ENCODE measurements at regions not wholly inside any gene's neighbourhood (a gene's known extent, or its start where the extent isn't known, plus 50 kb on each side); places are given as distances from the start of the nearest gene placed in this dataset.

DNA sequence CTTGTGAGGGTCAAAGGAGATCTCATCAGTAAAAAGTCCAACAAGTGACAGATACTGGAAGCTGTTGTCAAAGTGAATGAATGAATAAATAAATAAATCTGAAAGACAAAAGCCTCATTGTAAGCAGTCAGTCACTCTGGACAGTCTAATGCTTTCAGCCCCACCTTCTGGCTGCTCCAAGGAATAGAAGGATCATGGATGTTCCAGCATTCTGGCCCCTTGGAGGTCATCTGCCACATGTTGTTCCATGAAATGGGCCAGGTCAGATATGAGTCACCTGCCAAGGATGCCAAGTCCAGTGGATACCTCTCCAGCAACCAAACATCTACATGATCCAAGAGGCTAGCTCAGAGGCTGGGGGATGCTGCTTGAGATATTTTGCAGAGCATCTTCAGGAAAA is 185.6 kb downstream of the BMP7 start:
- TF ChIP-seq CTCF (IDR thresholded peaks at IDR 0.05; ENCODE audit: low read depth, low read length, poor library complexity, severe bottlenecking) (no peak), EZH2phosphoT487 (IDR thresholded peaks at IDR 0.05; ENCODE audit: borderline replicate concordance, low read length) (no peak)
- no peaks in the 10 kb centered on the region for H3K9me2 ChIP-seq (replicated peaks; ENCODE audit: control insufficient read depth, low read length)
- H3K36me3 ChIP-seq (ENCODE audit: control insufficient read depth, low read length) = no peaks in the 10 kb centered on the region

DNA sequence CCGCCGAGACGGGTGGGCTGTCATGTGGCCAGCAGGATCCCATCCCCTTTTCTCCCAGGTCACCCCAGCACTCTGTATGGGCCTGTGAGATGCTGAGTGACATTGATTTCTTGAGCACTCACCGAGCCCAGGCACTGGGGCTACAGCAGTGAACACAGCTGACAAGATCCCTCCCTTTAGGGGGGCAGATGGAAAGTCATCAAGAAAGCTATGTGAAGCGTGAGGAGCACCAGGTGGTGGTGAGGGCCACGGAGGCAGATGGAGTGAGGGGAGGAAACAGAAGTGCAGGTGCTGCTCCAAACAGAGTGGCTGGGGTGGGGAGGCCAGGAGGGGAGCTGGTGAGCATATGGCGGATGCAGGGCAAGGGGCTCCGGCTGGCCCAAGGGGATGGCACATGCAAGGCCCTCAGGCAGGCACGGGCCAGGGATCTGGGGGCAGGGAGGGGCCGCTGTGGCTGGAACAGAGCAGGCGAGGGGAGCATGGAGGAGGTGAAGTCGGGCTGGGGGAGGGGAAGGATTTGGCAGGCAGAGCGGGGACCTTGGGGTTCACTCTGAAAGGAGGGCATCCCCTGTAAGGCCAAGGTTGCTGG is 184.0 kb downstream of the BMP7 start:
- H3K36me3 ChIP-seq (ENCODE audit: control insufficient read depth, low read length) = no peaks in the 10 kb centered on the region

More for the DNA sequence above, 185.6 kb downstream of the BMP7 start:
- H3K4me2 ChIP-seq (ENCODE audit: low read length) = no peak overlapping the region
- H3K9me3 ChIP-seq (ENCODE audit: control insufficient read depth, insufficient read depth, low read length) = peaks cover 11% of the 10 kb centered on the region
- no peaks in the 10 kb centered on the region for H3F3A ChIP-seq (ENCODE audit: control insufficient read depth, insufficient read depth)
- no peak overlapping the region for H3K4me3 ChIP-seq (ENCODE audit: low read length)
- H3K4me1 ChIP-seq (ENCODE audit: control insufficient read depth, low read length) = no peaks in the 10 kb centered on the region
- H4K20me1 ChIP-seq (ENCODE audit: control insufficient read depth, insufficient read depth, low read depth, low read length) = no peaks in the 10 kb centered on the region
- H3K27me3 ChIP-seq (ENCODE audit: control insufficient read depth, low read length) = peaks cover 9% of the 10 kb centered on the region; the same call in 1 of the 2 replicates
- H3K79me2 ChIP-seq (ENCODE audit: control insufficient read depth, low read length) = no peaks in the 10 kb centered on the region
- no peak overlapping the region for H3K27ac ChIP-seq (ENCODE audit: low read depth, low read length)

DNA sequence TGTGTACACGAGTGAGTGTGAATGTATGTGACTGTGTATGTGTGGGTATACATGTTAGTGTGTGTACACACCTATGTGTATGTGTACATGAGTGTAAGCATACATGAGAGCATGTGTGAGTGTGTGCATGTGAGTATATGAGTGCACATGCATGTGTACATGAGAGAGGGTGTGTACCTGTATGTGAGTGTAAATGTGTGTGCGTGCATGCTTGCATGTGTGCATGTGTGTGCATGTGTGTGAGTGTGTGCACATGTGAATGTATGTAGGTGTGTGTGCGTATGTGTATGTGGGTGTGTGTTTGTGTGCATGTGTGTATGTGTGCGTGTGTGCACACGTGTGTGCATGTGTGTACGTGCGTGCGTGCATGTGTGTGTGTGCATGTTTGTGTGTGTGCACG is 183.4 kb downstream of the BMP7 start:
- Histone ChIP-seq H3K79me2 (ENCODE audit: control insufficient read depth, low read length) (no peaks in the 10 kb centered on the region), H3K27me3 (ENCODE audit: control insufficient read depth, low read length) (peaks cover 26% of the 10 kb centered on the region), H3K4me3 (ENCODE audit: low read length) (no peak overlapping the region), H3K27ac (ENCODE audit: low read depth, low read length) (no peak overlapping the region), H3K4me1 (ENCODE audit: control insufficient read depth, low read length) (no peaks in the 10 kb centered on the region; the same call in 1 of the 2 replicates), H3K9me2 (replicated peaks; ENCODE audit: control insufficient read depth, low read length) (no peaks in the 10 kb centered on the region), H3F3A (ENCODE audit: control insufficient read depth, insufficient read depth) (no peaks in the 10 kb centered on the region), H3K9me3 (ENCODE audit: control insufficient read depth, insufficient read depth, low read length) (peaks cover 7% of the 10 kb centered on the region), H3K36me3 (ENCODE audit: control insufficient read depth, low read length) (no peaks in the 10 kb centered on the region), H4K20me1 (ENCODE audit: control insufficient read depth, insufficient read depth, low read depth, low read length) (no peaks in the 10 kb centered on the region), H3K4me2 (ENCODE audit: low read length) (no peak overlapping the region)
- TF ChIP-seq CTCF (IDR thresholded peaks at IDR 0.05; ENCODE audit: low read depth, low read length, poor library complexity, severe bottlenecking) (no peak), EZH2phosphoT487 (IDR thresholded peaks at IDR 0.05; ENCODE audit: borderline replicate concordance, low read length) (no peak)

More for the DNA sequence above, 184.0 kb downstream of the BMP7 start:
- Histone ChIP-seq H3K4me1 (ENCODE audit: control insufficient read depth, low read length) (no peaks in the 10 kb centered on the region), H3K79me2 (ENCODE audit: control insufficient read depth, low read length) (no peaks in the 10 kb centered on the region), H3K27me3 (ENCODE audit: control insufficient read depth, low read length) (peaks cover 20% of the 10 kb centered on the region), H3K27ac (ENCODE audit: low read depth, low read length) (no peak overlapping the region), H3F3A (ENCODE audit: control insufficient read depth, insufficient read depth) (no peaks in the 10 kb centered on the region), H3K9me2 (replicated peaks; ENCODE audit: control insufficient read depth, low read length) (no peaks in the 10 kb centered on the region), H3K4me2 (ENCODE audit: low read length) (no peak overlapping the region), H3K9me3 (ENCODE audit: control insufficient read depth, insufficient read depth, low read length) (peaks cover 7% of the 10 kb centered on the region), H4K20me1 (ENCODE audit: control insufficient read depth, insufficient read depth, low read depth, low read length) (no peaks in the 10 kb centered on the region), H3K4me3 (ENCODE audit: low read length) (no peak overlapping the region)
- TF ChIP-seq EZH2phosphoT487 (IDR thresholded peaks at IDR 0.05; ENCODE audit: borderline replicate concordance, low read length) (no peak), CTCF (IDR thresholded peaks at IDR 0.05; ENCODE audit: low read depth, low read length, poor library complexity, severe bottlenecking) (no peak)
